PC-9 (cell line): ENCODE measurements at regions not wholly inside any gene's neighbourhood (a gene's known extent, or its start where the extent isn't known, plus 50 kb on each side); places are given as distances from the start of the nearest gene placed in this dataset.

Experiments
- BruUV-seq: library from RNA; stranded (reverse); fragments of 400-500 nt; replicated peaks from 2 replicates; lab custom pipeline; 2021; lab: Mats Ljungman, UMichigan
- CTCF ChIA-PET: fragments of 300-600 bp; sonication (Branson Sonifier 250); formaldehyde crosslinking; loops from one replicate; lab custom pipeline; 2022; ENCODE audit warnings: antibody characterized with exemption; lab: Charles Lee
- POLR2A ChIA-PET: fragments of 300-600 bp; sonication (Branson Sonifier 250); formaldehyde crosslinking; loops from one replicate; lab custom pipeline; 2022; ENCODE audit warnings: antibody characterized with exemption; ENCODE audit not compliant: unreplicated experiment; lab: Charles Lee
- DNase-seq, 2 experiments: peaks; one replicate each; pipeline versions ENCODE4 v3.0.0 to v3.0.0-alpha.2; 2015 to 2022; ENCODE audit warnings: mixed read lengths in 1 of 2
- H2AFZ ChIP-seq: fragments of 200-600 bp; sonication (generic); 2 replicates; pipeline ENCODE4 v1.8.1; 2017; ENCODE audit warnings: antibody characterized with exemption
- H3F3A ChIP-seq: fragments of 200-600 bp; sonication (generic); 2 replicates; pipeline ENCODE4 v1.8.1; 2017; ENCODE audit warnings: antibody characterized with exemption, mild to moderate bottlenecking, low read depth; ENCODE audit not compliant: insufficient read depth
- H3K27ac ChIP-seq: fragments of 200-600 bp; sonication (generic); 2 replicates; pipeline ENCODE4 v1.6.1; 2016; ENCODE audit warnings: mixed run types
- H3K27me3 ChIP-seq: fragments of 200-600 bp; sonication (generic); 2 replicates; pipeline ENCODE4 v1.6.1; 2016; ENCODE audit warnings: low read depth, mixed run types; ENCODE audit not compliant: insufficient read depth
- H3K36me3 ChIP-seq: fragments of 200-600 bp; sonication (generic); 2 replicates; pipeline ENCODE4 v1.6.1; 2016; ENCODE audit warnings: low read depth, mixed run types
- H3K4me1 ChIP-seq: fragments of 200-600 bp; sonication (generic); replicated peaks from 2 replicates; pipeline ENCODE4 v1.6.1; 2016; ENCODE audit warnings: mixed run types; ENCODE audit not compliant: insufficient read depth
- H3K4me2 ChIP-seq: fragments of 200-600 bp; sonication (generic); 2 replicates; pipeline ENCODE4 v1.6.1; 2017; ENCODE audit warnings: mixed run types
- H3K4me3 ChIP-seq: fragments of 200-600 bp; sonication (generic); 2 replicates; pipeline ENCODE4 v1.6.1; 2016; ENCODE audit warnings: mixed run types
- H3K79me2 ChIP-seq: fragments of 200-600 bp; sonication (generic); 2 replicates; pipeline ENCODE4 v1.6.1; 2017; ENCODE audit warnings: low read depth, mixed run types
- H3K9me2 ChIP-seq: fragments of 200-600 bp; sonication (generic); 2 replicates; pipeline ENCODE4 v1.8.1; 2017; ENCODE audit warnings: mild to moderate bottlenecking; ENCODE audit not compliant: insufficient read depth
- H3K9me3 ChIP-seq: fragments of 200-600 bp; sonication (generic); 2 replicates; pipeline ENCODE4 v1.8.1; 2016; ENCODE audit warnings: low read depth; ENCODE audit not compliant: insufficient read depth
- H4K20me1 ChIP-seq: fragments of 200-600 bp; sonication (generic); 2 replicates; pipeline ENCODE4 v1.8.1; 2017; ENCODE audit not compliant: insufficient read depth
- EZH2 ChIP-seq: fragments of 200-600 bp; sonication (generic); IDR thresholded peaks from 2 replicates; pipeline ENCODE4 v1.8.0; 2017; ENCODE audit warnings: antibody characterized with exemption, low read depth
- intact Hi-C: fragments of 100-400 bp; cut with micrococcal nuclease; formaldehyde crosslinking; loops from one replicate; pipeline ENCODE4 v1.10.0; 2022; ENCODE audit not compliant: unreplicated experiment
- TF ChIP-seq, protein P1 (sequence below): fragments of 200-600 bp; sonication (generic); conservative IDR thresholded peaks from 2 replicates; pipeline ENCODE4 v1.6.1; 2017; ENCODE audit warnings: mixed run types, antibody characterized with exemption, mild to moderate bottlenecking, moderate library complexity

DNA sequence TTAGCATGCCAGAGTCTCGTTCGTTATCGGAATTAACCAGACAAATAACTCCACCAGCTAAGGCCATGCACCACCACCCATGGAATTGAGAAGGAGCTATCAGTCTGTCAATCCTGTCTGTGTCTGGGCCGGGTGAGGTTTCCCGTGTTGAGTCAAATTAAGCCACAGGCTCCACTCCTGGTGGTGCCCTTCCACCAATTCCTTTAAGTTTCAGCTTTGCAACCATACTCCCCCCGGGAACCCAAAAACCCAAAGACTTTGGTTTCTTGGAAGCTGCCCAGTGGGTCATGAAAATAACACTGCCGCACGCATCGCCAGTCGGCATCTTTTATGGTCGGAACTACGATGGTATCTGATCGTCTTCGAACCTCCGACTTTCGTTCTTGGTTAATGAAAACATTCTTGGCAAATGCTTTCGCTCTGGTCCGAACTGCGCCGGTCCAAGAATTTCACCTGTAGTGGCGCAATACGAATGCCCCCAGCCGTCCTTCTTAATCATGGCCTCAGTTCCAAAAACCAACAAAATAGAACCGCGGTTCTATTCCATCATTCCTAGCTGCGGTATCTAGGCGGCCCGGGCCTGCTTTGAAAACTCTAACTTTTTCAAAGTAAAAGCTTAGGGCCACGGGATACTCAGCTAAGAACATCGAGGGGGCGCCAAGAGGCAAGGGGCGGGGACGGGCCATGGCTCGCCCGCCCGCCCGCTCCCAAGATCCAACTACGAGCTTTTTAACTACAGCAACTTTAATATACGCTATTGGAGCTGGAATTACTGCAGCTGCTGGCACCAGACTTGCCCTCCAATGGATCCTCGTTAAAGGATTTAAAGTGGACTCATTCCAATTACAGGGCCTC is 1958.5 kb upstream of the DEFB115 start:
- no TSS peak for BruUV-seq
- intact Hi-C loops = no loop called here
- TF ChIP-seq, protein P1, sequence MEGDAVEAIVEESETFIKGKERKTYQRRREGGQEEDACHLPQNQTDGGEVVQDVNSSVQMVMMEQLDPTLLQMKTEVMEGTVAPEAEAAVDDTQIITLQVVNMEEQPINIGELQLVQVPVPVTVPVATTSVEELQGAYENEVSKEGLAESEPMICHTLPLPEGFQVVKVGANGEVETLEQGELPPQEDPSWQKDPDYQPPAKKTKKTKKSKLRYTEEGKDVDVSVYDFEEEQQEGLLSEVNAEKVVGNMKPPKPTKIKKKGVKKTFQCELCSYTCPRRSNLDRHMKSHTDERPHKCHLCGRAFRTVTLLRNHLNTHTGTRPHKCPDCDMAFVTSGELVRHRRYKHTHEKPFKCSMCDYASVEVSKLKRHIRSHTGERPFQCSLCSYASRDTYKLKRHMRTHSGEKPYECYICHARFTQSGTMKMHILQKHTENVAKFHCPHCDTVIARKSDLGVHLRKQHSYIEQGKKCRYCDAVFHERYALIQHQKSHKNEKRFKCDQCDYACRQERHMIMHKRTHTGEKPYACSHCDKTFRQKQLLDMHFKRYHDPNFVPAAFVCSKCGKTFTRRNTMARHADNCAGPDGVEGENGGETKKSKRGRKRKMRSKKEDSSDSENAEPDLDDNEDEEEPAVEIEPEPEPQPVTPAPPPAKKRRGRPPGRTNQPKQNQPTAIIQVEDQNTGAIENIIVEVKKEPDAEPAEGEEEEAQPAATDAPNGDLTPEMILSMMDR = no peak
- no peak for TF ChIP-seq EZH2

DNA sequence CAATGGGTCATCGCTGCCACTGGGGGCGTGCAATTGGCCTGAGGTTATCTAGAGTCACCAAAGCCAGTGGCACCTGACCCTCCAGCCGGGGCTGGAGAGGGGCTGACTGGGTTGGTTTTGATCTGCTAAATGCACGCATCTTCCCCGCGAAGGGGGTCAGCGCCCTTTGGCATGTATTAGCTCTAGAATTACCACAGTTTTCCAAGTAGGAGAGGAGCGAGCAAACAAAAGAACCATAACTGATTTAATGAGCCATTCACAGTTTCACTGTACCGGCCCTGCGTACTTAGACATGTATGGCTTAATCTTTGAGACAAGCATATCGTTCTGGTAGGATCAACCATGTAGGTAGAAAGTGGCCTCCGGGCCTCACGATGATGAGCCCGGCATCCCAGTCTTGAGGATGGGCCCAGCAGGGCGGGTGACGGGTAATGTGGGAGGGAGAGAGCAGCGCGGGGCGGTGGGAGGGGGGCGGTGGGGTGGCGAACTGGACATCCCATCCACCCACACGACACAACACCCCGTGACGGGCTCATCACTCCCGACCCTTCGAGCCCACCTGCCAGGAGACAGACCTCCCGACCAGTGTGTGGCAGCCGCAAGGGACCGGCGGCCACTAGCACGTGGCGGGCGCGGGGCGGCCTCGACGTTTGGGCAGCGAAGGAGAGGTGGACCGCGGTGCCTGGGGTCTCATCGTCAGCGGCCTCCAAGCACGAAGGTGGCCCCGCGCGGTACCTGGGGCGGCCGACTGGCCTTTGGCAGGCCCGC is 1957.5 kb upstream of the DEFB115 start:
- H3K36me3 ChIP-seq = no peaks in the 10 kb centered on the region
- H3K79me2 ChIP-seq = no peaks in the 10 kb centered on the region
- H3K27ac ChIP-seq = no peak overlapping the region
- no peak overlapping the region for H3K4me3 ChIP-seq
- no peak overlapping the region for H2AFZ ChIP-seq
- POLR2A ChIA-PET = interaction anchor here (0.6 kb wide), 1 partner anchor 17 kb away, joined by 4 read pairs; no protein-coding TSS in a partner anchor
- 0 out of 2 replicates have a peak, but pooled peaks cover 3% of the 10 kb centered on the region for H3K27me3 ChIP-seq
- BruUV-seq = no TSS peak
- intact Hi-C loops = no loop called here
- no peaks in the 10 kb centered on the region for H3K9me3 ChIP-seq
- H3K4me1 ChIP-seq = no peaks in the 10 kb centered on the region
- DNase-seq = no peak
- no peak overlapping the region for H3K4me2 ChIP-seq
- no peaks in the 10 kb centered on the region for H3K9me2 ChIP-seq
- CTCF ChIA-PET = no interaction called here
- H4K20me1 ChIP-seq = no peaks in the 10 kb centered on the region
- no peaks in the 10 kb centered on the region for H3F3A ChIP-seq
- no peak for TF ChIP-seq EZH2
- TF ChIP-seq, protein P1 = no peak

More for the DNA sequence above, 1958.5 kb upstream of the DEFB115 start:
- Histone ChIP-seq H4K20me1 (no peaks in the 10 kb centered on the region), H3F3A (no peaks in the 10 kb centered on the region), H3K4me3 (no peak overlapping the region), H3K9me3 (no peaks in the 10 kb centered on the region), H3K4me1 (no peaks in the 10 kb centered on the region), H2AFZ (no peak overlapping the region), H3K79me2 (no peaks in the 10 kb centered on the region), H3K27ac (no peak overlapping the region), H3K27me3 (no peaks in the 10 kb centered on the region), H3K4me2 (no peak overlapping the region), H3K9me2 (no peaks in the 10 kb centered on the region), H3K36me3 (no peaks in the 10 kb centered on the region)
- ChIA-PET CTCF (no interaction called here), POLR2A (no interaction called here)
- no peak for DNase-seq

DNA sequence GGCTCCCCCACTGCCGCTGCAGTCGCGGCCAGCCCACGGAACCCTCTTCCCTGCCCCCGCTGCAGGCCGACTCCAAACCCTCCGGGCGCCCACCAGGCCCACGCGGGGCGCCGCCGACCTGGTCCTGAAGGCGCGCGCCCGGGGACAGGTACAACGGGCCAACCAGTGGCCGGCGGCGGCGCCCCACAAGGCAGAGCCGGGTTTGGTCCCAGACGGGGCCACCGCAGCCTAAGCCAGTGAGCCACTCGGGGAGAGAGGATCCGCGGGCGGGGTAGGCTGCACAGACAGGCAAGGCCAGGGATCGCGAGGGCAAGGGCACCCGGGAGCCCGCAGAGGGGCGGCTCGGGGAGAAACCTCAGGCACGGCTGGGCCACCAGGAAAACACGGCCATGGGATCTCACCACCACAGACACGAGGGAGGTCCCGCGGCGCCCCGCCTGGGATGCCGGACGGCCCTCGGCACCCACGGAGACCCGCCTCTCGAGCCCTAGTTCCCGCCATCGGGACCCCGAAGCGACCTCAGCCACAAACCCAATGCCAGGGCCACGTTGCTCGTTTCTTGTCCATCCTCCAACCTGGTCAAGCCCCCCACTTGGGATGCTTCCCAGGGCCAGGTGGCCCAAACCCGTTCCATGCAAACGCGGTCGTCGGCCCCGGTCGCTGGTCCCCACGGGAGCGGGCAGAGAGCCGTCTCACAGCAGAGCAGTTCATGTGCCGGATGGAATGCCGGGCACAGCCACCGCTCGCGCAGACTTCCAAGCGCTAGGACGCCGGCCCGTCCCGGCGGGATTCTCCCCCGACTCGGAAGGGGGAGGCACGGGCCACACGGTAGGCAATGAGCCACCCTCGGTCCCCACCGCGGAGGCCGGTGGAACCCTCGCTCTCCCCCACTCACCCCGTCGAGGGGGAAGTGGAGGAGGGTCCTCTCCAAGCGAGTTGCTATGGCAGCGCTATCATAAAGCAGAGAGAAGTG is 1956.6 kb upstream of the DEFB115 start:
- H3K27me3 ChIP-seq = peaks cover 3% of the 10 kb centered on the region; the same call in 1 of the 2 replicates
- POLR2A ChIA-PET = no interaction called here
- no peak for TF ChIP-seq EZH2
- TF ChIP-seq, protein P1 = no peak
- CTCF ChIA-PET = no interaction called here
- H2AFZ ChIP-seq = no peak overlapping the region
- no peaks in the 10 kb centered on the region for H3K9me2 ChIP-seq
- H3K79me2 ChIP-seq = no peaks in the 10 kb centered on the region
- no peaks in the 10 kb centered on the region for H4K20me1 ChIP-seq
- H3K4me3 ChIP-seq = no peak overlapping the region
- no peaks in the 10 kb centered on the region for H3K4me1 ChIP-seq
- H3F3A ChIP-seq = no peaks in the 10 kb centered on the region
- H3K9me3 ChIP-seq = no peaks in the 10 kb centered on the region
- no peak for DNase-seq
- H3K36me3 ChIP-seq = no peaks in the 10 kb centered on the region
- H3K4me2 ChIP-seq = no peak overlapping the region
- intact Hi-C loops = no loop called here
- no TSS peak for BruUV-seq
- no peak overlapping the region for H3K27ac ChIP-seq
